ENCODE measurements at regions not wholly inside any gene's neighbourhood (a gene's known extent, or its start where the extent isn't known, plus 50 kb on each side); places are given as distances from the start of the nearest gene placed in this dataset.

DNA sequence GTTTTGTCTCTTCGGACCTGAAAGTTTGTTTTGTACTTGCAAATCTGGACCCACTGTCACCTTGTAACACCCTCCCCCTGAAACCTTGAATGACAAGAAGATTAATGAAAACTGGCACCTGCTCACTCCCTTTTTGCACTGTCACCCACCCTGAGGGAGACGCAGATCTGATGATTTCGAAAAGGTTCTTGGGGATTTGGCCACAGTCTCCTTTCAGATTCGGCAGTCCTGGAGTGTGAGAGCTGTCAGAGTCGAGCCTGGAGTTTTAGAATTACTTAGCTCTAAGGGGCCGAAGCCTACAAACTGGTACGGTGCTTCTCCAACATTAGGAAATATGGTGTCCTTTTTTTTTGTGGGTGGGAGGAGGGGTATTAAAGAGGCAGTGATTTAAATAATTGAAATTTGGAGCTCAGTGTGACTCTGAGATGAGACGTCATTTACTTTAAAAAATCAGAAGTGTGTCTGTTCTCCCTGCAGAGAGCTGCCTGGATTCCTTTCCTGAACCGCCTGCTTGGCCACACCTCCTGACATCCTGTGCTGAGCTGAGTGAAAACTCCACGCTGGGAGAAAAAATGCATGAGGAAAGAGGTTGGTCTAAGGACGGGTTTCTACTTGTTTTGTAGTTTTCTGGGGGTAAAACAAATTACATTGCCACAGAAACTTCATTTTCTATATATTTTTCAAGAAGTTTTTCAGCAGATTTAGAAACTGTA, 447.0 kb upstream of the CDH4 start:
- H3K4me2 ChIP-seq (ENCODE audit: low read length) = no peak overlapping the region
- FAIRE-seq (no peak), DNase-seq (ENCODE audit: low read depth) (no peak)
- peaks cover 8% of the 10 kb centered on the region for H3K27me3 Mint-ChIP-seq (ENCODE audit: low read depth, unreplicated experiment)
- no peak overlapping the region for H3K27ac ChIP-seq (ENCODE audit: low read depth, low read length)
- H3K36me3 ChIP-seq (ENCODE audit: insufficient read depth, low read length) = no peaks in the 10 kb centered on the region
- no peak overlapping the region for H3K4me3 Mint-ChIP-seq (ENCODE audit: unreplicated experiment)
- TF ChIP-seq, protein P1, sequence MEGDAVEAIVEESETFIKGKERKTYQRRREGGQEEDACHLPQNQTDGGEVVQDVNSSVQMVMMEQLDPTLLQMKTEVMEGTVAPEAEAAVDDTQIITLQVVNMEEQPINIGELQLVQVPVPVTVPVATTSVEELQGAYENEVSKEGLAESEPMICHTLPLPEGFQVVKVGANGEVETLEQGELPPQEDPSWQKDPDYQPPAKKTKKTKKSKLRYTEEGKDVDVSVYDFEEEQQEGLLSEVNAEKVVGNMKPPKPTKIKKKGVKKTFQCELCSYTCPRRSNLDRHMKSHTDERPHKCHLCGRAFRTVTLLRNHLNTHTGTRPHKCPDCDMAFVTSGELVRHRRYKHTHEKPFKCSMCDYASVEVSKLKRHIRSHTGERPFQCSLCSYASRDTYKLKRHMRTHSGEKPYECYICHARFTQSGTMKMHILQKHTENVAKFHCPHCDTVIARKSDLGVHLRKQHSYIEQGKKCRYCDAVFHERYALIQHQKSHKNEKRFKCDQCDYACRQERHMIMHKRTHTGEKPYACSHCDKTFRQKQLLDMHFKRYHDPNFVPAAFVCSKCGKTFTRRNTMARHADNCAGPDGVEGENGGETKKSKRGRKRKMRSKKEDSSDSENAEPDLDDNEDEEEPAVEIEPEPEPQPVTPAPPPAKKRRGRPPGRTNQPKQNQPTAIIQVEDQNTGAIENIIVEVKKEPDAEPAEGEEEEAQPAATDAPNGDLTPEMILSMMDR (IDR thresholded peaks at IDR 0.05; ENCODE audit: insufficient read depth, low read depth, low read length) = no peak
- no peak for TF ChIP-seq EZH2 (IDR thresholded peaks at IDR 0.05; ENCODE audit: insufficient read depth, low read length)
- H3K9ac ChIP-seq (ENCODE audit: low read length) = no peak overlapping the region
- peaks cover 3% of the 10 kb centered on the region for H3K9me3 ChIP-seq (ENCODE audit: insufficient read depth, low read depth, low read length)
- H2AFZ ChIP-seq (ENCODE audit: low read depth, low read length) = no peak overlapping the region
- H3K79me2 ChIP-seq (ENCODE audit: insufficient read depth, low read length) = no peaks in the 10 kb centered on the region
- no peaks in the 10 kb centered on the region for H4K20me1 ChIP-seq (ENCODE audit: insufficient read depth, low read length)
- H3K27ac Mint-ChIP-seq (ENCODE audit: unreplicated experiment) = no peak overlapping the region
- no peaks in the 10 kb centered on the region for H3K36me3 Mint-ChIP-seq (ENCODE audit: low read depth, unreplicated experiment)
- no peaks in the 10 kb centered on the region for H3K4me1 ChIP-seq (ENCODE audit: insufficient read depth, low read length)
- no peak overlapping the region for H3K4me3 ChIP-seq (ENCODE audit: insufficient read depth, low read depth, low read length)
- H3K9me3 Mint-ChIP-seq (ENCODE audit: unreplicated experiment) = peaks cover 2% of the 10 kb centered on the region
- no peaks in the 10 kb centered on the region for H3K27me3 ChIP-seq (ENCODE audit: insufficient read depth, low read length)
- H3K4me1 Mint-ChIP-seq (ENCODE audit: low read depth, unreplicated experiment) = peaks cover 5% of the 10 kb centered on the region

DNA sequence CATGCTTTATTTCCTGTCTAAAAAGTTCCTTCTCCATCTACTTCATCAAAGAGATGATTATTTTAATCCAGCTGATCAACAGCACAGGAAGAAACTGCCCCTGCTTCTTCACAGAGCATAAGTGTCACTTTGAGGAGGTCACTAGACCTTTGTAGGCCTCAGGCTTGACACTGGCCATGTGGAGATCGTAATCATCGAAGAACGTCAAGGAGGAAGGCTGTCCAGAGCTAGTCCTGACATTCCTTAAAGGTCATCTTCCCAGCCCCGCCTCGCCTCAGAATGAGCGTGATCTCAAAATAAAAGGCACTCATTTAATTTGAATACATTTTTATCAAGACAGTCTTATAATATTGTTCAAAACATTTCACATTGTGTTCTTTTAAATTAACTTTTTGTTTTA, 445.7 kb upstream of the CDH4 start:
- no peak overlapping the region for H3K27ac Mint-ChIP-seq (ENCODE audit: unreplicated experiment)
- no peaks in the 10 kb centered on the region for H3K36me3 Mint-ChIP-seq (ENCODE audit: low read depth, unreplicated experiment)
- H3K4me1 Mint-ChIP-seq (ENCODE audit: low read depth, unreplicated experiment) = peaks cover 5% of the 10 kb centered on the region
- Histone ChIP-seq H3K9ac (ENCODE audit: low read length) (no peak overlapping the region), H3K4me1 (ENCODE audit: insufficient read depth, low read length) (no peaks in the 10 kb centered on the region), H2AFZ (ENCODE audit: low read depth, low read length) (no peak overlapping the region), H3K36me3 (ENCODE audit: insufficient read depth, low read length) (no peaks in the 10 kb centered on the region), H3K4me3 (ENCODE audit: insufficient read depth, low read depth, low read length) (no peak overlapping the region), H3K9me3 (ENCODE audit: insufficient read depth, low read depth, low read length) (peaks cover 3% of the 10 kb centered on the region), H3K79me2 (ENCODE audit: insufficient read depth, low read length) (no peaks in the 10 kb centered on the region), H3K27me3 (ENCODE audit: insufficient read depth, low read length) (no peaks in the 10 kb centered on the region), H4K20me1 (ENCODE audit: insufficient read depth, low read length) (no peaks in the 10 kb centered on the region), H3K4me2 (ENCODE audit: low read length) (no peak overlapping the region), H3K27ac (ENCODE audit: low read depth, low read length) (no peak overlapping the region)
- TF ChIP-seq EZH2 (IDR thresholded peaks at IDR 0.05; ENCODE audit: insufficient read depth, low read length) = no peak
- TF ChIP-seq, protein P1 (IDR thresholded peaks at IDR 0.05; ENCODE audit: insufficient read depth, low read depth, low read length) = no peak
- DNase-seq (ENCODE audit: low read depth) = no peak
- FAIRE-seq = no peak
- peaks cover 2% of the 10 kb centered on the region for H3K9me3 Mint-ChIP-seq (ENCODE audit: unreplicated experiment)
- no peak overlapping the region for H3K4me3 Mint-ChIP-seq (ENCODE audit: unreplicated experiment)
- peaks cover 8% of the 10 kb centered on the region for H3K27me3 Mint-ChIP-seq (ENCODE audit: low read depth, unreplicated experiment)

DNA sequence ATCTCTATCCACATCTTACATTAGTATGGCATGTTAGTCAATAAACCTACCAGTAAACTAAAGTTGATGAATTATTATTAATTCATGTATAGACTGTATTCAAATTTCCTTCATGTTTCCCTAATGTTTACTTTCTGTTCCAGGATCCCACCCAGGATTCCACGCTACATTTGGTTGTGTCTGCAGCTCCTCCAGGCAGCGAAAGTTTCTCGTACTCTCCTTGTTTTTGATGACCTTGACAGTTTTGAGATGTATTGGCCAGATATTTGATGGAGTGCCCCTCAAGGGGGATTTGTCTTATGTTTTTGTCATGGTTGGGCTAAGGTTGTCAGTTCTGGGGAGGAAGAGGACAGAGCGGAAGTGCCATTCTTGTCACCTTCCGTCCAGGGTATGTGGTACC, 445.2 kb upstream of the CDH4 start:
- H3K9me3 ChIP-seq (ENCODE audit: insufficient read depth, low read depth, low read length) = peaks cover 3% of the 10 kb centered on the region
- no peak overlapping the region for H3K27ac ChIP-seq (ENCODE audit: low read depth, low read length)
- FAIRE-seq (no peak), DNase-seq (ENCODE audit: low read depth) (no peak)
- no peaks in the 10 kb centered on the region for H3K79me2 ChIP-seq (ENCODE audit: insufficient read depth, low read length)
- no peaks in the 10 kb centered on the region for H4K20me1 ChIP-seq (ENCODE audit: insufficient read depth, low read length)
- Mint-ChIP-seq H3K27ac (ENCODE audit: unreplicated experiment) (no peak overlapping the region), H3K36me3 (ENCODE audit: low read depth, unreplicated experiment) (no peaks in the 10 kb centered on the region), H3K4me1 (ENCODE audit: low read depth, unreplicated experiment) (peaks cover 5% of the 10 kb centered on the region), H3K4me3 (ENCODE audit: unreplicated experiment) (no peak overlapping the region), H3K9me3 (ENCODE audit: unreplicated experiment) (peaks cover 3% of the 10 kb centered on the region), H3K27me3 (ENCODE audit: low read depth, unreplicated experiment) (peaks cover 5% of the 10 kb centered on the region)
- no peak overlapping the region for H3K4me2 ChIP-seq (ENCODE audit: low read length)
- no peak for TF ChIP-seq EZH2 (IDR thresholded peaks at IDR 0.05; ENCODE audit: insufficient read depth, low read length)
- TF ChIP-seq, protein P1 (IDR thresholded peaks at IDR 0.05; ENCODE audit: insufficient read depth, low read depth, low read length) = no peak
- no peak overlapping the region for H2AFZ ChIP-seq (ENCODE audit: low read depth, low read length)
- no peak overlapping the region for H3K4me3 ChIP-seq (ENCODE audit: insufficient read depth, low read depth, low read length)
- no peak overlapping the region for H3K9ac ChIP-seq (ENCODE audit: low read length)
- no peaks in the 10 kb centered on the region for H3K36me3 ChIP-seq (ENCODE audit: insufficient read depth, low read length)
- H3K27me3 ChIP-seq (ENCODE audit: insufficient read depth, low read length) = no peaks in the 10 kb centered on the region
- no peaks in the 10 kb centered on the region for H3K4me1 ChIP-seq (ENCODE audit: insufficient read depth, low read length)

Measured in astrocyte (in vitro differentiated cells and primary cell).